Right lung (tissue), 2 donors: ENCODE measurements at regions not wholly inside any gene's neighbourhood (a gene's known extent, or its start where the extent isn't known, plus 50 kb on each side); places are given as distances from the start of the nearest gene placed in this dataset.
"Not testable (repeated sequence)": the region's sequence is repeated elsewhere in the genome, so short reads cannot be mapped to it uniquely, and the experiment has no call there.

Source experiments
- DNase-seq, 2 donors: peaks; one replicate each; pipeline ENCODE4 v3.0.0-alpha.2; 2013

GRCh38 chr2:114259389-114259788 lies 183.1 kb upstream of the DPP10 start:
- DNase-seq = no peak

GRCh38 chr2:114261366-114261765 lies 181.1 kb upstream of the DPP10 start:
- no peak for DNase-seq

- no peak for DNase-seq
These were observed 177.2 kb upstream of the DPP10 start for GRCh38 chr2:114265261-114265660.

- DNase-seq = no peak
These were observed 167.5 kb upstream of the DPP10 start for GRCh38 chr2:114274957-114275356.

- DNase-seq = no peak
These were observed 161.3 kb upstream of the DPP10 start for GRCh38 chr2:114281188-114281587.

GRCh38 chr2:114283774-114284173 lies 158.7 kb upstream of the DPP10 start:
- no peak for DNase-seq

- no peak for DNase-seq
These were observed 156.0 kb upstream of the DPP10 start for GRCh38 chr2:114286438-114286837.

- DNase-seq = no peak
These were observed 149.1 kb upstream of the DPP10 start for GRCh38 chr2:114293355-114293754.

GRCh38 chr2:114294741-114295140 lies 147.7 kb upstream of the DPP10 start:
- no peak for DNase-seq

GRCh38 chr2:114300351-114300750 lies 142.1 kb upstream of the DPP10 start:
- not testable (repeated sequence) for DNase-seq

GRCh38 chr2:114316532-114317300 lies 125.7 kb upstream of the DPP10 start:
- peak; percentile 33 to 40 for DNase-seq

- DNase-seq = no peak
These were observed 111.8 kb upstream of the DPP10 start for GRCh38 chr2:114330594-114330993.

GRCh38 chr2:114331934-114332333 lies 110.5 kb upstream of the DPP10 start:
- no peak for DNase-seq

GRCh38 chr2:114345246-114345645 lies 97.2 kb upstream of the DPP10 start:
- no peak for DNase-seq

GRCh38 chr2:114346658-114347057 lies 95.8 kb upstream of the DPP10 start:
- no peak for DNase-seq

GRCh38 chr2:114350186-114350725 lies 92.2 kb upstream of the DPP10 start:
- DNase-seq = no peak

GRCh38 chr2:114352988-114353387 lies 89.5 kb upstream of the DPP10 start:
- DNase-seq = no peak

- no peak for DNase-seq
These were observed 88.2 kb upstream of the DPP10 start for GRCh38 chr2:114354199-114354598.

GRCh38 chr2:114368705-114369104 lies 73.7 kb upstream of the DPP10 start:
- DNase-seq = no peak

- DNase-seq = not testable (repeated sequence)
These were observed 70.7 kb upstream of the DPP10 start for GRCh38 chr2:114371721-114372120.

GRCh38 chr2:114373591-114373990 lies 68.8 kb upstream of the DPP10 start:
- no peak for DNase-seq

GRCh38 chr2:114384441-114384840 lies 58.0 kb upstream of the DPP10 start:
- no peak for DNase-seq

GRCh38 chr2:114389021-114389420 lies 53.4 kb upstream of the DPP10 start:
- DNase-seq = no peak
